ENCODE measurements at regions not wholly inside any gene's neighbourhood (a gene's known extent, or its start where the extent isn't known, plus 50 kb on each side); places are given as distances from the start of the nearest gene placed in this dataset.

DNA sequence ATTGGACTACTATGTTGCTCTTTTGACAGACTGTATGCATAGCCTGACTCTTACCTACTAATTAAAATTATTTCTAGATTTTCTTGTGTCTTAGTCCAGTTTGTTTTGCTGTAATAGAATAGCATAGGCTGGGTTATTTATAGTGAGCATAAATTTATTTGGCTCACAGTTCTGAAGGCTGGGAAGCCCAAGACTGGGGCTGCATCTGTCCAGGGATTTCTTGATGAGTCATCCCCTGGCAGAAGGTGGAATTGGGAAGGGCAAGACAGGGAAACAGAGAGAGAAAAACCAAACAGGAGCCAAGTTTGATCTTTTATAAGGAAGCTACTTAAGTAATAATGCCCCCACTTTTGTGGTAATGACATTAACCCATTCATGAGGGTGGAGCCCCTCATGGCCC lies 759.2 kb upstream of the LRFN5 start:
- TF ChIP-seq CTCF (IDR thresholded peaks at IDR 0.05) (no peak), POLR2A (IDR thresholded peaks at IDR 0.05) (no peak)
